ENCODE measurements at regions not wholly inside any gene's neighbourhood (a gene's known extent, or its start where the extent isn't known, plus 50 kb on each side); places are given as distances from the start of the nearest gene placed in this dataset.

- no peak for TF ChIP-seq CTCF (IDR thresholded peaks at IDR 0.05)
- no peak for TF ChIP-seq ZFX (IDR thresholded peaks at IDR 0.05; ENCODE audit: borderline replicate concordance)
Measured at GRCh38 chr16:52869243-52869642, 183.5 kb downstream of the CHD9NB start.
